GM21360 (cell line): ENCODE measurements at regions not wholly inside any gene's neighbourhood (a gene's known extent, or its start where the extent isn't known, plus 50 kb on each side); places are given as distances from the start of the nearest gene placed in this dataset.

Experiments
- ATAC-seq: cut with Tn5 transposase; IDR thresholded peaks from one replicate; pipeline ENCODE4 v1.9.1; 2021; ENCODE audit warnings: mild to moderate bottlenecking, moderate library complexity; ENCODE audit not compliant: unreplicated experiment

DNA sequence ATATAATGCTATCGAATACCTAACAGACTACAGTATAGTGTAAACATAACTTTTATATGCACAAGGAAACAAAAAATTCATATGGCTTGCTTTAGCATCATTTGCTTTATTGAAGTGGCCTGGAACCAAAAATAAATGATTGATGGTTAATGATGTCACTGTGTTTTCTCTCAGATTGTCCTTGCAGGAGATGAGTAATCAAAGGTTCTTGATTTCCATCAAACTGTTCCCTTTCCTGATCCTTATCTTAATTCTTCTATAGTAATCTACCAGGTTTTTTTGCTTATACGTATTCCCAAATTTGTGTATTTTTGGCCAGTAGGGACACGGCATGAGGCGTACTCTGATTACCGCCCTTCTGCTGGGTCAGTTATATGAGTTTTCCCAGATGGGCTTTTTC is 104.9 kb upstream of the CXCR4 start:
- ATAC-seq: no peak

DNA sequence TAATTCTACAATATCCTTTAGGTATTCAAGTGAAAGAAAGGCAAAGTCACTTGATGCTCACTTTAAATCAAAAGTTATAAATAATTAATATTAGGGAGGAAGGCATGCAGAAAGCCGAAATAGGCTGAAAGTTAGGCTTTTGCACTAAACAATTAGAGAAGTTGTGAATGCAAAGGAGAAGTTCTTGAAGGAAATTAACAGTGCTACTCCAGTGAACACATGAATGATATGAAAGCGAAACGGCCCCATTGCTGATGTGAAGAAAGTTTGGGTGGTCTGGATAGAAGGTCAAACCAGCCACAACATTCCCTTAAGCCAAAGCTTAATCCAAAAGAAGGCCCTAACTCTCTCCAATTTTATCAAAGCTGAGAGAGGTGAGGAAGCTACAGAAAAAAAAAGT is 103.1 kb upstream of the CXCR4 start:
- ATAC-seq: no peak

DNA sequence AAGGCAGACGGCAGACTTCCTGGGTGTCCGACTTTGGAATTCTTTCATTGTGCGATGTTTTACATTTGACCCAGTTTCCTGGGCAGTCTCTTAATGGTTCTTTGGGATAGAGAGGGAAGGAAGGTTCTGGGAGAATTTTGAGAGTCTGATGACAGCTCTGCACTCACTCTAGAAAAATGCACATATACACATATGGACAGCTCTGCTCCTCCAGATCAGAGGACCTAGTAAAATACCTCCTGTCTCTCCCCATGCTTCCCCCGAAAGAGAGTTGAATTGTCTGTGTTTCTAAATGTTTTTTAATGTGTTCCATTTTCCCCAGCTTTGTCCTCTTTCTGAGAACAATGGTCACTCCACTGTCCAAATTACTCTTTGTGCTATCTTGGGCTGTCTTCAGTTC is 102.0 kb upstream of the CXCR4 start:
- no peak for ATAC-seq

DNA sequence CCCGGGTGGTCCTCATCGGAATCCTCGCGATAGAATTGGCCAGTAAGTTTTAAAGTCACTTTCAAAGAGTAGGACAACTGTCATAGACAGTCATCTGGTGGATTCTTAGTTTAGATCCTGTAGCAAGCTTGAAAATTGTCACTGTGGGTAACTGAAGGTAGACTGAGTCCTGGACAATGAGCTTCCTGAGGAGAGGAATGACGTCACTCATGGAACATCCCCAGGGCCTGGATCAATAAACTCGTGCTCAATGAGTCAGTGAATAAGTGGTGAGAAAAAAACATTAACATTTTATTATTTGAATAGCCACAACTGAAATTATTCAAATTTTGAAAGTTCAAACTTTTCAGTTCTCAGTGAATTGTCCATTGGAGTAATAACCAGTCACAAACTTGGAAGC is 101.4 kb upstream of the CXCR4 start:
- no peak for ATAC-seq

DNA sequence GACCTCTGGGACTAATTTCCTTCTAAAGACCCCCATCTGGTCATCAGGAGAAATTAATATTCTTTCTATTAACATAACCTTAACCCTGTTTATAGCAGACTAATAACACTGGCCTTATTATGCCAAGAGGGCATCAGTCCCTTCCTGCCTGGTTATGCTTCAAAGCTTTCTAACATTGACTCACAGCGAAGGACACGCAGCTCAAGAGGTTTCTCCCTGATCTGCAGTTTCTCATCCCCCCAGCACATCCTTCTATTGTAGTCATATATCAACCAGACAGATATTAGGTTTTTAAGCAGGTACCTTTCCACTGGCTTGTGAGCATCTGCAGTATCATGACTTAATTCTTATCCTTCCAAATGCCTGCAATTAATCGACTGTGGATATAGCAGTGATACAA is 100.0 kb upstream of the CXCR4 start:
- no peak for ATAC-seq

DNA sequence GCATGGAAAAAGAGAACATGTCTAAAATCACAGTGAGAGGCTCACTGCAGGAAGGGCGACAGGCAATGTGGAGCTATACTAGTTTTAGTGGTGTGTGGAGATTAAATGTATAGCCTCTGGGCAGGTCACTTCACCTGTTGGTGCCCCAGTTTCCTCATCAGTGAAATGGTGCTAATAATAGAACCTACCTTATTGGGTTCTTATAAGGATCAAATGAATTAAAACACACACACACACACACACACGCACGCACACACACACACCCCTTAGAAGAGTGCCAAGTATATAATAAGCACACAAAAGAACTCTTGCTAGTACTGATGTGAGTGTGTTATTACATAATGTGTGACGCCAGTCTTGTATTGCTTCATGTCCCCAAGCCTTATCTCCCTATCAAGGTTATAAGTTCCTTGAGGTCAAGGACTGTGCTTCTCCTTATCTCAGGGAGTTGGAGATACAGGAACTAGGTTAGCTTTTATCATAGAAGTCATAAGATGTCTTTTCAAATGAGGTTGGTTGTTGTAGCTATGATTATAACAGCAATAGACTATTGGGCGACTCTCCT is 98.0 kb upstream of the CXCR4 start:
- ATAC-seq: no peak

DNA sequence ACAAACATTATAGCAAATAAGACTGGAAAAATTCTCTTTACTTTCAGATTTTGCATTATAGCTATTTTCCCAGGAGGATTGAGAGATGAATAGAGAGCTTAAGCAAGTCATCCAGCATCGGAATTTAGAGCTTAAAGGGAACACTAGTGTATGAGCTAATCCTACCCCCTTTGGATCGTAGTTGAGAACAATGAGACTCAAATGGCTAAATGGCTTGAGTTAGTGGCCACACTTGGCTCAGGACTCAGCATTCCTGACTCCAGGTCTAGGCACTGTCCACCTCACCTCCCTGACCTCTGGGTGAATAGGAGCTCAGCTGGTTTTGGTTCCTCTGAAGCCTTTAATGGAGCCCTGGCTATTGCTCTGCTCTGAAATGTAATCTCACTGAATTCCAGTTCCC is 97.5 kb upstream of the CXCR4 start:
- no peak for ATAC-seq

DNA sequence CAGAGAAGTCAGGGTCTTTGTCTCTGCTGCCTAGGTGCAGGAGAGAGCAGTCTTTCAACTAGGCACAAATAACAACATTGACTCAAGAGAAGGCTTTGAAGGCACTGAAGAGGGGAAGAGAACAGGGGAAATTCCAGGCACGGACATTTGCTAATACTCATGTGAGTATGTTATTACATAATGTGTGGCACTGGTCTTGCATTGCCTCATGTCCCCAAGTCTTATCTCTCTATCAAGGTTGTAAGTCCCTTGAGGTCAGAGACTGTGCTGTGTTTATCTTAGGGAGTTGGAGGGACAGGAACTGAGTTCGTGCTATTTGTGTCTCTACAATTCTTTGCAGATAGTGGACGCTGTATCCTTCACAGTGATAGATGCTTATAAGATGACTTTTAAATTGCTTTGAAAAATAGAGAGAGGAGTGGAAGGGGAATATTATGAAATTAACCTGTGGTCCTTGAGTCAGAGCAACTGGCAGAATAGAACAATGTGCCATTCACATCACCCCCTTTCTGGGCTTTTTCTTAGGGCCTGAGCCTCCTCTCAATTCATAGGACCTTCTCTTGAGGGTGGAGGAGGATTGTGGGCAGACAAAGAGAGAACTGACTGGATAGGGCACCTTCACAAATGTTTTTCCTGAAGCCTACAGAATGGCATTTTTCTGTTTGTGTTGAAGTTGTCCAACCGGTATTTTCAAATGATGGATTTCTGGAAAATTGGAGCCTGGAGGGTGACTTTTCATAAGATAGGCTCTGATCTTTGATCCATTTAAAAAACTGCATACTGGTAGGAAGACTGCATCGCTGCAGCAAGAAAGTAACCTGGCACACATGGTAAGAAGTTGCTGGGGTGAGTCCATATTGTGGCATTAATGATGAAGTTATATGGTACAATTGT is 96.6 kb upstream of the CXCR4 start:
- ATAC-seq: no peak

DNA sequence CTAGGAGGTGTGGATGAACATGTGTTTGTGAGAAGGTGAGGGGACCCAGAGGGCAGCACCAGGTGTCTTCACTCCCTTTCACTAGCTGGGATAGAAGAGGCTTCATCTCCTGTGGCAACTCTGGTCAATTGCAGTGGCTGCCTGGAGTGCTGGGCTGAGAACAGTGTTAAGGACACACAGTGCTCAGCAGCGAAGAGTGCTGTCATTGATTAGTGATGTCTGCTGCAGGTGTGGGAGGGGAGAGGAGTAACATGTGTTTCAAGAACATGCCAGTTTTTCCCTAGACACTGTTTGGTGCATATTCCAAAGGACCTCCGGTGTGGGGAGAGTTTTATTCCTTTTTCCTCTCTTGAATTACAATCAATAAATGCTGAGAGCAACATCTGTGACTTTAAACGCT is 95.9 kb upstream of the CXCR4 start:
- no peak for ATAC-seq

DNA sequence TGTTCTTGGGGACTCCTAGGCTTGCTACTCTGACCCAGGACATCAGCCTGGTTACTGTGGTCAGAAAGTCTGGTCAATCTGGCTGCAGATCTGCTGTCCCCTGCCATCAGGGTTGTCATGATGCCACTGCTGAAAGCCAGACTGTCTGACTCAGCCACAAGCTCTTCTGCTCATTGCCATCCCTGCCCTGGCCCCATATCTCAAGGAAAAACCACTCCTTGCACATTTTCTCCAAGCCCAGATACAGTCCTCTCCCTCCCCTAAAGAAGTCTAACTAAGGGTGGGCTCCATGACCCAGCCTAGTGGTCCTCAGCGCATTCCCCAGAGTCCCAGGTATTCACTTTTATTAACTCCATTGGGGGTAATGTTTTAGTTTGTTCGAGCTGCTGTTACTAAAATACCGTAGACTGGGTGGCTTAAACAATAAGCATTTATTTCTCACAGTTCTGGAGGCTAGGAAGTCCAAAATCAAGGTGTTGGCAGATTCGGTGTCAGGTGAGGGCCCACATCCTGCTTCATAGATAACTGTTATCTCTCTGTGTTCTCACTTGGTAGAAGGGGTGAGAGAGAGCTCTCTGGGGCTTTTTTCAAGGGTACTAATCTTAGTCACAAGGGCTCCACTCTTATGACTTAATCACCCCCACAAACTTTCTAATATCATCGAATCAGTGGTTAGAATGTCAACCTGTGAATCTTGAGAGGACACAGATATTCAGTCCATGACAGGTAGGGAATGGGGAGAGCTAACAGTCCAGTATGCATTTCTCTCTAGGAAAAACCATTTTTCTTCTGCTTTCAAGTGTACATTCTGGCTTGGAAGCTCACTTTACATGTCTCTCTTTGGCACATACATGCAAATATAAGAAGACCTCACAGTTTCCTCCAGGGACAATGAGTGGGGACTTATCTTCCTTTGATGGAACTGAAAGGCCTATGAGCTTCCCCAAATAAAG is 94.8 kb upstream of the CXCR4 start:
- peak; percentile 64 for ATAC-seq

DNA sequence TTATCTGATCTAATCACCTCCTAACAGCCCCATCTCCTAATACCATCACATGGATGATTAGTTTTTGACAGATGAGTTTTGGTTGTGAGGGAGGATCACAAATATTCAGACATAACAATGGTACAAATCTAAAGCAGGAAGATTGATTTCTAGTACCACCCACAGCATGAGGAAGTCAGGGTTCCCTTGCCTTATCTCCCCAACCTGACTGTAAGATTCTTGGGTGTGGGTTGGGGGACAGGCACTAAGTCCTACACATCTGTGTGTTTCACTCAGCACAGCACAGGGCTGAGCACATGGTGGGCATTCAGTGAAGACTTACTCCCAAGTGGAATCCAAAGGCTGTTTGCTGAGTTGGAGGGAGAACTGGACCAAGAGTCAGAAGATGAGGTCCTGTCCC is 93.8 kb upstream of the CXCR4 start:
- ATAC-seq: no peak

DNA sequence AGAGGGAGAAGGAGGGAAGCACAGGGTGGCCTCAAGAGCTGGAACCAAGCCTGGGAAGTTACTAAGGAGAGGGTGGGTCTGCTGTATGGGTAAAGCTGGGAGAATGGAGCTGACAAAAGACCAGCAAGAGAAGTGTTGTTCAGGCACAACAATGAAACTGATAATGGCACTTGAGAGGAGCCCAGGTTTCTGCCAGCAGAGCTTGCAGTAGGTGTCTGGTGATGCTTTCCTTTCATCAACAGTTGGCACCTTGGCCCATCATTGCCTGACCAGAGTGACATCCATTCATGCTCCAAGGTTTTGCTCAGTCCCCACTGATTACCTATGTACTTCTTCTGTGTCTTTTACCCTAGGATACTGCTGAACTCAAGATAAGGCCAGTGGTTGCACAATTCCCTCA is 92.9 kb upstream of the CXCR4 start:
- no peak for ATAC-seq

DNA sequence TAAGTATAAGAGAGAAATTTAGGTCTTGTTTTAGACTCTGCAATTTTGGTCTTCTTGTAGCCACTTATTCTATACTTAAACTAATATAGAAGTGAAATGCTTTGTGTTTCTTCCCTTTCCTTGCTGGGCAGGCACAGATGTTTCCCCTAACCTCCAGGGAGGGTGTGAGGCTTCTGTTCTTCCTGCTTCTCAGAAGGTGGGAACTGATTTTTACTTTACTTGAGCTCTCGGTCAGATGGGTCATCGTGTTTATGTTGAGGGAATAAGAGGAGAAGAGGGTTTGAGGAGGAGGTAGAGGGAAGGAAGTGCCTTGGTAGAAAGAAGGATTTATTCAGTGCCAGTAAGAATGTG is 92.5 kb upstream of the CXCR4 start:
- ATAC-seq: no peak

DNA sequence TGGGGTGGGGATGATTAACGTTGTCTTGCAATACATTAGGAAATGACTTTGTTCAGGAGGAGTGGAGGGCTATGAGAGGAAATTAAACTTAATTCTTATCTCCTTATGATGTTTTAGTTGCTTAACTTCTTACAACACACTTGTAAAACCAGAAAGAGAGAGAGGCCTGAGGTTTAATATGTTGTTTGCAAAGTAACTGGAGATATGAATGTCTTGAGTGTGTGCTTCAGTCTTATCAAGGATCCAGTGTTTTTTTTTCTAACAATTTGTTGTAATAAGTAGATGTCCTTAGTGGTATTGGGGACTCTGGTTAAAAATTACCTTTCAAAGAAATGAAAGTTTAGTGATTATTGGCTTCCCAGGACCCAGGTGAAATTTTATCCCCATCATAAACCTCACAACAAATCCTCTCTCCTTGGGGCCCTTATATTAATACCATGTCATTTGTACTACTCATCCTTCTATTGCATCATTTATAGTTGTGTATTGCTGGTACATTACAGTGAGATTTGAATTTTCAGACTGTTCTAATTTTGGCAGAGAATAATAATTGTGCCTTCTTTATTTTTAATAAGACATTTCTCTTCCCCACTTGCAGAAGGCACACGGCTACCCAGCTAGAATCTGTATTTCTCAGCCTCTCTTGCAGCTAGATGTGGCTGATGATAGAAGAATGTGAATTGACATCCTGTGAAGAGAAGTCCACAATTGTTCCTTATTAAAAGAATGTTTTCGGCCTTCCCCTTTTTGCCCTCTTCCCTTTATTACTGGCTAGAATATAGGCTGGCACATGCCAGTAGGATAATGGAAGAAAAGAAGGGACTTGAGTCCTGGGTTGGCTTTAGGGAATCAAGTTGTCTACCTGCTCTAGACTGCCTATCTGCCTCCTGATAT is 91.9 kb upstream of the CXCR4 start:
- ATAC-seq: no peak

DNA sequence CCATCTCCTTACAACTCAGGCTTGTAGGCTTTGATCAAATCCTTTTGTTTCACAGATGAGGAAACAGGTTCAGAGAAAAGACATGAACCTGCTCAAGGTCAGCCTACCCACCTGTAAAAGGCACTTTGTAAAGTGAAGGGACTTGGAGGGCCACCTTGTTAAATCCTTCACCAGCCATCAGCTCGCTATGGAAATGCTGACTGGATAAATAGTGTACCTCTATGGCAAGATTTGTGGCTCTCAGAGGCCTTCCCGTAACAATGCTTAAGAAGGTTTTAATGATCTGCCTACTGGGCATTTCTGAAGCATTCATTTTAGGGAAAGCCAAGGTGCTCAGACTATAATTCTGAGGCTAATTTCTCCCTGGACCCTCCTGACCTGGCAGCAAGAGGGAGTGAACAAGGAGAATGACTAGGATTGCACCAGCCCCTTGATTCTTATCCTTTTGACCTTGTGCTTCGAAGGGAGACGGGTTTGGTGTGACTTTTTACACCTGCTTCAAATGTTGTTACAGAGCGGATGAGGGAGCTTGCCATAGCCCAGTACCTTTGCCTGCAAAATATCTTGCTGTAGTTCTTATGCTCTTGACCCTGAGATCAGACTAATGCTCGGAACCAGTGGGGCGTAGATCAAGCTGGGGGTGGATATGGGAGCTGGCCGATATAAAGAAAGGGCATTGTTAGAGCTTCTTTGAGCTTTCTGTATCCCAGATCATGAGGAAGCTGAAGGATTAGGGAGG is 90.9 kb upstream of the CXCR4 start:
- no peak for ATAC-seq

DNA sequence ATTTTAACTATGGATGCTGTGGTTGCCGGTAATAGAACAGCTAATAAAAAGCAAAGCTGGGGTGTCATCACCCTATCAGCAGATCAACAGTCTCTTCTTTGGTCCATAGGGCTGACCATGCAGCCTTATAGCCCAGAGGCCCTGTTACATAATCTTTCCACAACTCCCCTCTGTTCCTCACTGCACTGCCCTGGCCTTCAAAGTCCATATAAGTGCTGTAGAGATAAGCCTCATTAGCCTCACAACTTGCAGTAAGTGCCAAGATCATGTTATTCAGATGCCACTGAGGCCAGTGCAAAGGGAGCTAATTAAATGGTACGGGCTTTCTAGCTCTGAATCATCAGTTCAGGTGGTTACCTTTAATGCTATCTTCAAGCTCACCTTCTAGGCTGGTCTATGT is 89.7 kb upstream of the CXCR4 start:
- ATAC-seq: peak; percentile 5

DNA sequence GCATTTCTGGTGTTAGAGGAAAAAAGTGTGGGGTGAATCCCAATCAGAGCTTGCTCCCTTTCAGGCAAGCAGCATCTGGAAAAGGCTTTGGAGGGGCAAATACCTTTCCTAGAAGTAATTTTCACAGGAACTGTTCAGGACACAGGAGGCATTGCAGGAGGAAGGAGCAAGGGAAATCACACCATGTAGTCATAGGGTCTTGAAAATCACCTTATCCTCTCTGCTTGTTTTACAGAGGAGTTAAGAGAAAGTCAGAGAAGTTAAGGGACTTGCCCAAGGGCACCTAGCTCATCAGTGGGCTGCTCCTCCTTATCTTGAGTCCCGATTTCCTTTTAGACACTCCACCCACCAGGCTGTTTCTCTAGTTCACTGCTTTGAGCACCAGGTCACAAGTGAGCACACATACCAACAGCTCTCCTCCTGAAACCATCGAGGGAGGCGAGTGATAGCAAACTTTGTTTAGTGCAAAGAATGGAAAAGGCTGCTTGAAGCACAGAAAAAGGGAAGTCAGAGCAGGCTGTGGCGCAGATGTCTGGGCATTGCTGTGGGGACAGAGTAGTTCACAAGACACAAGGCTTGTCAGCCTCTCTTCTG is 89.2 kb upstream of the CXCR4 start:
- peak; percentile 50 for ATAC-seq

DNA sequence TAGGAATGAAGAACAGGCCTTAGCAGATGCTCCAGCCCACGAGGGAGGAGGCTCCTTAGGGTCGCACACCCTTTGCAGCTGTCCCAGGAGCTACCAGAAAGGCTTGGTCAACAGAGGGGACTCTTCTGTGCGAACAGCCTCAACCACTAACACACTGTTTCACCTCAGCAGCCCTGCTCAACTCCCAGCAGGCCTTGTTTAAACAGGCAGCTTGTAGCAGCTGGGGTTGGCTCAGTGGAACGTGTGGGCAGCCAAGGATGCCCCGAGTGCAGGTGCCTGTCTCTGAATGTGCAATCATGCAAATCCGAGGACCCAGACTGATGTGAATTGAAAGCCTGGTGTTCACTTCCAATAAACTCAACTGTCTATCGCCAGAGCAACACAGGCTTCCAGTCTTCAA is 88.7 kb upstream of the CXCR4 start:
- peak; percentile 93 for ATAC-seq

DNA sequence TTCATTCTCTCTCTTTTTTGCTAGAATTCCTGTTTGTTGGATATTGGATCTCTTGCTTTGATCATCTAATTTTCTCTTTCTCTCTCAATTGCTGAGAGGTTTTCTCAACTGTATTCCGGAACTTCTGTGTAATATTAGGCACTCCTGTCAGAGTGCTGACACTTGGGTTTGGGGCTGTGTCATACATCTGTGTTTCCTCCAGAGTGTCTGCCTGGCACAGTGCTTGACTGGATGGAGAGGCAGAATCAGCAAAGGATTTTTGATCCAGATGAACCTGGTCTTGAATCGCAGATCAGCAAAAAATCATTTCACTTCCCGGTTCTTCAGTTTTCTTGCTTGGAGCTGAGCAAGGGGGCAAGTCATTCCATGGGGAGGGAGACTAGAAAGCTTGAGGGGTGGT is 87.7 kb upstream of the CXCR4 start:
- ATAC-seq: no peak

DNA sequence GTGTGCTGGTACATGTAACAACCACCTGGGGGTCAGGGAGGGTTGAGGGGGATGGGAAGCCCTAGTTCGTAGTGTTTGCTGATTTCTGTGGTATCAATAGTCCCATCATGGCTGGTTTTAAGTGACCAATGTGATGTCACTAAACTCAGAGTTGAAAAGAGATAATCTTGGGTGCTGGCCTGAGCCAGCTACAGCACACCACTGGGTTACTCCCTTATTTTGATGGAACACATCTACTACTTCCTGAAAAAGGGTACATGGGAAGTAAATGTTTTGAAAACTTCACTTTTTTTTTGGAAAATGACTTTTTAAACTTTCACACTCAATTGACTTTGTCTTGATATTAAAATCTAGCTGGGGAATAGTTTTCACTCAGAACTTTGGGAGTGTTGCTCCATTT is 87.0 kb upstream of the CXCR4 start:
- ATAC-seq: no peak
